Thyroid gland (tissue), 4 donors: ENCODE measurements at regions not wholly inside any gene's neighbourhood (a gene's known extent, or its start where the extent isn't known, plus 50 kb on each side); places are given as distances from the start of the nearest gene placed in this dataset.

Experiments used
- POLR2A ChIP-seq, 2 donors: fragments of 450-650 bp; IDR thresholded peaks; one replicate each; pipeline ENCODE4 v1.6.1; 2017; ENCODE audit warnings: antibody characterized with exemption in 2 of 2, mild to moderate bottlenecking in 2 of 2, moderate library complexity in 1 of 2
- TF ChIP-seq, protein P1 (sequence below), 6 experiments: fragments of 200-600 bp in 3 of 6; fragments of 450-650 bp in 3 of 6; sonication (generic) in 3 of 6; IDR thresholded peaks; one replicate each; pipeline ENCODE4 v1.5.1; 2016 to 2019; ENCODE audit warnings: antibody characterized with exemption in 6 of 6, mild to moderate bottlenecking in 2 of 6, inconsistent platforms in 1 of 6, moderate library complexity in 1 of 6

DNA sequence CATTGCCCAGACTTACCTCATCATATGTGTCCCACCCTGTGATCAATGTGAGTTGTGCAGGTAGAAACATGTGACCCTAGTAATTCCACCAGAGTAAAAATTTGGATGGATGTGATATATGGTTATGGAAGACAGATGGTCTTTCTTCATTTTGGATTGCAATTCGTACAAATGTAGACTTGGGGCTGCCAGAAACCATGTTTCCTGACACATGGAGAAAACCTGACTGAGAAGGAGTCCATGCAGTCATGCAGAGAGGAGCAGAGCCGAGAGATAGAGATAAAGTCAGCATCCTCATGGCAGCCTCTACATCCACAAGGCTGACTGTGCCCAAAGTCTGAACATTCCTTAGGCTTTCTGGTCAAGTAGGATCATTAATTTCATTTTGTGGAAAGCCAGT, 678.1 kb upstream of the KIRREL3 start:
- no peak for TF ChIP-seq POLR2A (IDR thresholded peaks at IDR 0.05)
- TF ChIP-seq, protein P1, sequence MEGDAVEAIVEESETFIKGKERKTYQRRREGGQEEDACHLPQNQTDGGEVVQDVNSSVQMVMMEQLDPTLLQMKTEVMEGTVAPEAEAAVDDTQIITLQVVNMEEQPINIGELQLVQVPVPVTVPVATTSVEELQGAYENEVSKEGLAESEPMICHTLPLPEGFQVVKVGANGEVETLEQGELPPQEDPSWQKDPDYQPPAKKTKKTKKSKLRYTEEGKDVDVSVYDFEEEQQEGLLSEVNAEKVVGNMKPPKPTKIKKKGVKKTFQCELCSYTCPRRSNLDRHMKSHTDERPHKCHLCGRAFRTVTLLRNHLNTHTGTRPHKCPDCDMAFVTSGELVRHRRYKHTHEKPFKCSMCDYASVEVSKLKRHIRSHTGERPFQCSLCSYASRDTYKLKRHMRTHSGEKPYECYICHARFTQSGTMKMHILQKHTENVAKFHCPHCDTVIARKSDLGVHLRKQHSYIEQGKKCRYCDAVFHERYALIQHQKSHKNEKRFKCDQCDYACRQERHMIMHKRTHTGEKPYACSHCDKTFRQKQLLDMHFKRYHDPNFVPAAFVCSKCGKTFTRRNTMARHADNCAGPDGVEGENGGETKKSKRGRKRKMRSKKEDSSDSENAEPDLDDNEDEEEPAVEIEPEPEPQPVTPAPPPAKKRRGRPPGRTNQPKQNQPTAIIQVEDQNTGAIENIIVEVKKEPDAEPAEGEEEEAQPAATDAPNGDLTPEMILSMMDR (IDR thresholded peaks at IDR 0.05): no peak
